H1 (cell line): ENCODE measurements at regions not wholly inside any gene's neighbourhood (a gene's known extent, or its start where the extent isn't known, plus 50 kb on each side); places are given as distances from the start of the nearest gene placed in this dataset.

Source experiments
- CHD7 ChIP-seq: fragments of 300-600 bp; sonication (generic); IDR thresholded peaks from 2 replicates; pipeline ENCODE4 v1.7.1; 2012; ENCODE audit warnings: low read length, moderate library complexity, mild to moderate bottlenecking, inconsistent platforms; ENCODE audit not compliant: insufficient replicate concordance
- CTCF ChIP-seq, 3 experiments: IDR thresholded peaks; 1 replicate in 2 of 3; 2 replicates in 1 of 3; pipeline versions ENCODE4 v1.5.1 to v1.6.1; 2011; ENCODE audit warnings: low read length in 3 of 3, mild to moderate bottlenecking in 3 of 3, inconsistent platforms in 2 of 3, low read depth in 1 of 3, moderate library complexity in 1 of 3; ENCODE audit not compliant: insufficient read depth in 1 of 3; ENCODE audit errors: control extremely low read depth in 1 of 3
- JUND ChIP-seq: IDR thresholded peaks from 2 replicates; pipeline ENCODE4 v1.6.1; 2011; ENCODE audit warnings: mild to moderate bottlenecking, improper control_type of control experiment, low read length
- PHF8 ChIP-seq: fragments of 200-600 bp; sonication (generic); conservative IDR thresholded peaks from 2 replicates; pipeline ENCODE4 v1.7.1; 2012; ENCODE audit warnings: low read depth, mild to moderate bottlenecking, inconsistent platforms, low read length, moderate library complexity
- SRF ChIP-seq: IDR thresholded peaks from 2 replicates; pipeline ENCODE4 v1.6.1; 2011; ENCODE audit warnings: mild to moderate bottlenecking, low read depth, low read length, moderate library complexity

- no peak for TF ChIP-seq CHD7
- TF ChIP-seq JUND, result no peak
- no peak for TF ChIP-seq SRF
- TF ChIP-seq PHF8, result no peak
- TF ChIP-seq CTCF (IDR thresholded peaks at IDR 0.05; ENCODE audit: control extremely low read depth in 1 of 3, insufficient read depth in 1 of 3, low read depth in 1 of 3, low read length in 3 of 3), result no peak
These were observed 462.9 kb upstream of the MARCKS start (continued) for GRCh38 chr6:113394216-113394615.
